ENCODE measurements at regions not wholly inside any gene's neighbourhood (a gene's known extent, or its start where the extent isn't known, plus 50 kb on each side); places are given as distances from the start of the nearest gene placed in this dataset.

DNA sequence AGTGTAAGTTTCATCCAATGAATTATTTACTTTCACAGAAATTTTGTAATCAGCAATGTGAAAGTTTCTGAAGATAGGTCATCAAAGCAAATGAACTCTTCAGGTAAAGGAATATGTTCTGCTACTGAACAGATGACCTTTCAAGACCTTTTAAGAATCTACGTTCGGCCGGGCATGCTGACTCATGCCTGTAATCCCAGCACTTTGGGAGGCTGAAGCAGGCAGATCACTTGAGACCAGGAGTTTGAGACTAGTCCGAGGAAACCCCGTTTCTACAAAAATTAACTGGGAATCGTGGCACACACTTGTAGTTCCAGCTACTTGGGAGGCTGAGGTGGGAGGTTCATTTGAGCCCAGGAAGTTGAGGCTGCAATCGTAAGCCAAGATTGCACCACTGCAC, 578.4 kb upstream of the COX7C start:
- TF ChIP-seq, protein P1, sequence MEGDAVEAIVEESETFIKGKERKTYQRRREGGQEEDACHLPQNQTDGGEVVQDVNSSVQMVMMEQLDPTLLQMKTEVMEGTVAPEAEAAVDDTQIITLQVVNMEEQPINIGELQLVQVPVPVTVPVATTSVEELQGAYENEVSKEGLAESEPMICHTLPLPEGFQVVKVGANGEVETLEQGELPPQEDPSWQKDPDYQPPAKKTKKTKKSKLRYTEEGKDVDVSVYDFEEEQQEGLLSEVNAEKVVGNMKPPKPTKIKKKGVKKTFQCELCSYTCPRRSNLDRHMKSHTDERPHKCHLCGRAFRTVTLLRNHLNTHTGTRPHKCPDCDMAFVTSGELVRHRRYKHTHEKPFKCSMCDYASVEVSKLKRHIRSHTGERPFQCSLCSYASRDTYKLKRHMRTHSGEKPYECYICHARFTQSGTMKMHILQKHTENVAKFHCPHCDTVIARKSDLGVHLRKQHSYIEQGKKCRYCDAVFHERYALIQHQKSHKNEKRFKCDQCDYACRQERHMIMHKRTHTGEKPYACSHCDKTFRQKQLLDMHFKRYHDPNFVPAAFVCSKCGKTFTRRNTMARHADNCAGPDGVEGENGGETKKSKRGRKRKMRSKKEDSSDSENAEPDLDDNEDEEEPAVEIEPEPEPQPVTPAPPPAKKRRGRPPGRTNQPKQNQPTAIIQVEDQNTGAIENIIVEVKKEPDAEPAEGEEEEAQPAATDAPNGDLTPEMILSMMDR (IDR thresholded peaks at IDR 0.05; ENCODE audit: unreplicated experiment), result no peak
- ChIA-PET CTCF (no interaction called here), POLR2A (no interaction called here)
- no peak for DNase-seq (ENCODE audit: unreplicated experiment)
- no peaks in the 10 kb centered on the region for H3K4me1 Mint-ChIP-seq (ENCODE audit: insufficient read depth, unreplicated experiment)
- no peak overlapping the region for H3K27ac Mint-ChIP-seq (ENCODE audit: low read depth, unreplicated experiment)
- H3K27me3 Mint-ChIP-seq (ENCODE audit: insufficient read depth, unreplicated experiment), result no peaks in the 10 kb centered on the region
- intact Hi-C loops (cut with micrococcal nuclease), result no loop called here
- BruUV-seq (replicated peaks), result no TSS peak
- peaks cover 19% of the 10 kb centered on the region for H3K9me3 Mint-ChIP-seq (ENCODE audit: unreplicated experiment)
- no peak overlapping the region for H3K4me3 Mint-ChIP-seq (ENCODE audit: unreplicated experiment)
- no peaks in the 10 kb centered on the region for H3K36me3 Mint-ChIP-seq (ENCODE audit: insufficient read depth, unreplicated experiment)

DNA sequence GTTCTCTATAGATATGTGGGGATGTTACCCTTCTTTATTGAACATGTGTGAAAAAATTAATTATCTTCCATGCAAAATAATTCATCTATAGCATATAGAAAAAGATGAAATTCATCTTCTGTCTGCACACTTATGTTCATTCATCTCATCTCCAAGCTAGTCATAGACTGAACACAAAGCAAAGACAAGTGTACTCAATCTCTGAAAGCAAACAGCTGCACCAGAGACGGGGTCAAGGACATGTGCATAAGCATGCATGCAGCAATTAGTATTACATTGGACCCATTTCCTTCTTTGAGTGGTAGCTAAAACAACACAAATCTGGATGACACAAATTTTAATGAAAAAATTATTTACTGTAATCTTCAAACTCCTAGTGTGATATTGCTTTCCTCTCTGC, 547.0 kb upstream of the COX7C start:
- ChIA-PET POLR2A (no interaction called here), CTCF (no interaction called here)
- intact Hi-C loops (cut with micrococcal nuclease), result no loop called here
- H3K36me3 Mint-ChIP-seq (ENCODE audit: insufficient read depth, unreplicated experiment), result no peaks in the 10 kb centered on the region
- no peak overlapping the region for H3K4me3 Mint-ChIP-seq (ENCODE audit: unreplicated experiment)
- H3K9me3 Mint-ChIP-seq (ENCODE audit: unreplicated experiment), result no peaks in the 10 kb centered on the region
- no peak for DNase-seq (ENCODE audit: unreplicated experiment)
- H3K4me1 Mint-ChIP-seq (ENCODE audit: insufficient read depth, unreplicated experiment), result no peaks in the 10 kb centered on the region
- H3K27ac Mint-ChIP-seq (ENCODE audit: low read depth, unreplicated experiment), result no peak overlapping the region
- BruUV-seq (replicated peaks), result no TSS peak
- H3K27me3 Mint-ChIP-seq (ENCODE audit: insufficient read depth, unreplicated experiment), result no peaks in the 10 kb centered on the region
- TF ChIP-seq, protein P1 (IDR thresholded peaks at IDR 0.05; ENCODE audit: unreplicated experiment), result no peak

DNA sequence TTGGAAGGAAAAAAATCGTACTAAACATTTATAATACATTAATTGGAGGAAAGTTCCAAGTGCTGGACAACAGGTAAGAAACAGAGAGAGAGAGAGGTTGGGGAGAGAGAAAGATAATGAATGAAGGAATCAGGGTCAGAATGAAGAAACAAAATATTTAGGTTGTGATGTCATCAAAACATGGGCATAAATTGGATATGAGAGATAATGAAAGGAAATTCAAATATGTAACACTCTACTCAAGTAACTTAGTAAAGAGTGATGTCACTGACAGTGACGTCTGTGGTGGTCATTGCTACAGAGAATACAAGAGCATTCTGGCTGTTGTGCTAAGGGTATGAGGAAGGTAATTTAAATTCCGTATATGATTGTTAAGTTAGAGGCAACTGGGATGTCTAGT, 543.4 kb upstream of the COX7C start:
- Mint-ChIP-seq H3K27ac (ENCODE audit: low read depth, unreplicated experiment) (no peak overlapping the region), H3K36me3 (ENCODE audit: insufficient read depth, unreplicated experiment) (no peaks in the 10 kb centered on the region), H3K4me1 (ENCODE audit: insufficient read depth, unreplicated experiment) (no peaks in the 10 kb centered on the region), H3K9me3 (ENCODE audit: unreplicated experiment) (no peaks in the 10 kb centered on the region), H3K27me3 (ENCODE audit: insufficient read depth, unreplicated experiment) (no peaks in the 10 kb centered on the region), H3K4me3 (ENCODE audit: unreplicated experiment) (no peak overlapping the region)
- intact Hi-C loops (cut with micrococcal nuclease), result no loop called here
- CTCF ChIA-PET, result no interaction called here
- DNase-seq (ENCODE audit: unreplicated experiment), result no peak
- TF ChIP-seq, protein P1 (IDR thresholded peaks at IDR 0.05; ENCODE audit: unreplicated experiment), result no peak
- no TSS peak for BruUV-seq (replicated peaks)
- POLR2A ChIA-PET, result no interaction called here

DNA sequence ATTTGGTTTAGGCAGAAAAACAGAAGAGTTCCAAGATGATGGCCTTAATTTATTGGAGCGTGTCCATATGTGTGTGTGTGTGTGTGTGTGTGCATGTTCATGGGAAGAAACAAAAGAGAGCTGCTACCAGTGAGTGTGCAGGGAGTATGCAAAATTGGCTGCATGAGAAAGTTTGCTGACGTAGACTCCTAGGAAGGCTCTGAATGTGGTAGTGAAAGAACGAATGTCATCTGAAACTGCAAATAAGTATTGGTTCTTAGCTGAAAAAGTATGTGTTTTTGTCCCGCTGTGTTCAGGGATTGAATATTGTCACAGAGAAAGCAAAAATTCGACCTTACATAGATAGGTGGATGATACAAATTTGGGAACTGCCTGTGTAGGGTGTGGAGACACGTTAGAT, 542.6 kb upstream of the COX7C start:
- intact Hi-C loops (cut with micrococcal nuclease), result no loop called here
- no peak overlapping the region for H3K27ac Mint-ChIP-seq (ENCODE audit: low read depth, unreplicated experiment)
- no TSS peak for BruUV-seq (replicated peaks)
- TF ChIP-seq, protein P1 (IDR thresholded peaks at IDR 0.05; ENCODE audit: unreplicated experiment), result no peak
- no peaks in the 10 kb centered on the region for H3K9me3 Mint-ChIP-seq (ENCODE audit: unreplicated experiment)
- H3K27me3 Mint-ChIP-seq (ENCODE audit: insufficient read depth, unreplicated experiment), result no peaks in the 10 kb centered on the region
- no peaks in the 10 kb centered on the region for H3K4me1 Mint-ChIP-seq (ENCODE audit: insufficient read depth, unreplicated experiment)
- ChIA-PET CTCF (no interaction called here), POLR2A (no interaction called here)
- DNase-seq (ENCODE audit: unreplicated experiment), result no peak
- no peaks in the 10 kb centered on the region for H3K36me3 Mint-ChIP-seq (ENCODE audit: insufficient read depth, unreplicated experiment)
- no peak overlapping the region for H3K4me3 Mint-ChIP-seq (ENCODE audit: unreplicated experiment)

Measured in MCF 10A (cell line).